ENCODE measurements at regions not wholly inside any gene's neighbourhood (a gene's known extent, or its start where the extent isn't known, plus 50 kb on each side); places are given as distances from the start of the nearest gene placed in this dataset.

DNA sequence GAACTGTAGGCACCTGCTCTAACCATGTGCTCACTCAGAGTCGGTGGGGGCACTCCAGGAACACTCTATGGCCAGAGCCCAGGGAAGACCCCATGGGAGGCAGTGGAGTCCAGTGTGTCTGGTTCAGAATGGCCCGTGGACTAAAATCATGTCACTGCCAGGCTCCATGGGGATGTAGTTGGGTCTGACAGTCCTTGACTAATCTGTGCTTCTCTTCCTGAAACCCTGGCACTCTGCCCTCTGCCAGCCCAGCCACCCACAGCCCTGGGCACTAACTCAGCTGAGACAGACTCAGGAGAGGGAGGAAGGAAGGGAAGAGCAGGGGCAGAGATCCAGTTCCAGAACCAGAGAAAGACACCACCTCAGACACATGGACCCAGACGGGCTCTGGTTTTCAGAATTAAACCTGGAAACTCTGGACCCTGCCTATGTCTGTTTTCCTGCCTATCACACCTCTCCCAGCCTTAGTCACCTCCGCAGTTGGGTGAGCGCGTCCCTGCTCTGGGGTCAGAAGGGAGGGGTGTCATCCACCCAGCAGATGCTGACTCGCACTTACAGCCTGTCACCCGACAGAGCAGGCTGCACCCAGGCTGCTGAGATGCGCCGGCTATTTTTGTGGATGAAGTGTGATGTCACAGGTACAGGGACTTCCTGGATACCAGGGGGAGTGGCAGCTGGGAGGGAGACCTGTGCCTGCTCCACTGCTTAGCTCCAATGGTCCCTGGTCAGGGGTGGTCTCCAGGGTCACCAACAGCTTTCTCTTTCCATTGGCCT is 56.8 kb upstream of the INSYN1 start:
- Histone ChIP-seq H3K4me1 (ENCODE audit: control insufficient read depth, insufficient read depth, low read length) (no peaks in the 10 kb centered on the region), H3K4me3 (ENCODE audit: low read depth, low read length) (no peak overlapping the region), H3K27ac (ENCODE audit: extremely low read depth, low read depth, low read length) (no peak overlapping the region), H3K9me3 (ENCODE audit: control insufficient read depth, insufficient read depth, low read depth, low read length) (no peaks in the 10 kb centered on the region), H3K36me3 (ENCODE audit: control insufficient read depth in 2 of 2, insufficient read depth in 1 of 2, low read length in 2 of 2) (no peaks in the 10 kb centered on the region)
- POLR2A ChIA-PET, result interaction anchor here (0.6 to 1.1 kb wide), 2 partner anchors 116 to 402 kb away, joined by 3 to 6 read pairs; partner anchors contain the start of gene LOXL1
- CTCF ChIA-PET, result interaction anchor here (0.7 kb wide), 1 partner anchor 20 kb away, joined by 5 read pairs; no protein-coding TSS in a partner anchor
- peak; percentile 76 for TF ChIP-seq ZBTB17 (tag by site-specific recombination; IDR thresholded peaks at IDR 0.05)
- no peak for TF ChIP-seq ZXDB (tag by site-specific recombination; IDR thresholded peaks at IDR 0.05)
- TF ChIP-seq ZNF248 (tag by site-specific recombination; IDR thresholded peaks at IDR 0.05), result no peak
- TF ChIP-seq, protein P1, sequence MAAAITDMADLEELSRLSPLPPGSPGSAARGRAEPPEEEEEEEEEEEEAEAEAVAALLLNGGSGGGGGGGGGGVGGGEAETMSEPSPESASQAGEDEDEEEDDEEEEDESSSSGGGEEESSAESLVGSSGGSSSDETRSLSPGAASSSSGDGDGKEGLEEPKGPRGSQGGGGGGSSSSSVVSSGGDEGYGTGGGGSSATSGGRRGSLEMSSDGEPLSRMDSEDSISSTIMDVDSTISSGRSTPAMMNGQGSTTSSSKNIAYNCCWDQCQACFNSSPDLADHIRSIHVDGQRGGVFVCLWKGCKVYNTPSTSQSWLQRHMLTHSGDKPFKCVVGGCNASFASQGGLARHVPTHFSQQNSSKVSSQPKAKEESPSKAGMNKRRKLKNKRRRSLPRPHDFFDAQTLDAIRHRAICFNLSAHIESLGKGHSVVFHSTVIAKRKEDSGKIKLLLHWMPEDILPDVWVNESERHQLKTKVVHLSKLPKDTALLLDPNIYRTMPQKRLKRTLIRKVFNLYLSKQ (tag by site-specific recombination; IDR thresholded peaks at IDR 0.05; ENCODE audit: borderline replicate concordance), result no peak
- TF ChIP-seq MZF1 (tag by site-specific recombination; IDR thresholded peaks at IDR 0.05; ENCODE audit: borderline replicate concordance), result no peak
- TF ChIP-seq, protein P2, sequence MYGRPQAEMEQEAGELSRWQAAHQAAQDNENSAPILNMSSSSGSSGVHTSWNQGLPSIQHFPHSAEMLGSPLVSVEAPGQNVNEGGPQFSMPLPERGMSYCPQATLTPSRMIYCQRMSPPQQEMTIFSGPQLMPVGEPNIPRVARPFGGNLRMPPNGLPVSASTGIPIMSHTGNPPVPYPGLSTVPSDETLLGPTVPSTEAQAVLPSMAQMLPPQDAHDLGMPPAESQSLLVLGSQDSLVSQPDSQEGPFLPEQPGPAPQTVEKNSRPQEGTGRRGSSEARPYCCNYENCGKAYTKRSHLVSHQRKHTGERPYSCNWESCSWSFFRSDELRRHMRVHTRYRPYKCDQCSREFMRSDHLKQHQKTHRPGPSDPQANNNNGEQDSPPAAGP (tag by site-specific recombination; IDR thresholded peaks at IDR 0.05), result peak; percentile 88
- no peak for TF ChIP-seq ZSCAN23 (tag by site-specific recombination; IDR thresholded peaks at IDR 0.05)
- TF ChIP-seq ZNF677 (tag by site-specific recombination; IDR thresholded peaks at IDR 0.05), result no peak
- TF ChIP-seq, protein P3, sequence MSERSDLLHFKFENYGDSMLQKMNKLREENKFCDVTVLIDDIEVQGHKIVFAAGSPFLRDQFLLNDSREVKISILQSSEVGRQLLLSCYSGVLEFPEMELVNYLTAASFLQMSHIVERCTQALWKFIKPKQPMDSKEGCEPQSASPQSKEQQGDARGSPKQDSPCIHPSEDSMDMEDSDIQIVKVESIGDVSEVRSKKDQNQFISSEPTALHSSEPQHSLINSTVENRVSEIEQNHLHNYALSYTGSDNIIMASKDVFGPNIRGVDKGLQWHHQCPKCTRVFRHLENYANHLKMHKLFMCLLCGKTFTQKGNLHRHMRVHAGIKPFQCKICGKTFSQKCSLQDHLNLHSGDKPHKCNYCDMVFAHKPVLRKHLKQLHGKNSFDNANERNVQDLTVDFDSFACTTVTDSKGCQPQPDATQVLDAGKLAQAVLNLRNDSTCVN (tag by site-specific recombination; optimal IDR thresholded peaks at IDR 0.05), result peak; percentile 1
- no peak for TF ChIP-seq BCL11A (tag by site-specific recombination; IDR thresholded peaks at IDR 0.05; ENCODE audit: low read depth)
- TF ChIP-seq OSR2 (tag by site-specific recombination; IDR thresholded peaks at IDR 0.05), result no peak
- no peak for TF ChIP-seq ZNF473 (tag by site-specific recombination; IDR thresholded peaks at IDR 0.05)
- TF ChIP-seq, protein P4, sequence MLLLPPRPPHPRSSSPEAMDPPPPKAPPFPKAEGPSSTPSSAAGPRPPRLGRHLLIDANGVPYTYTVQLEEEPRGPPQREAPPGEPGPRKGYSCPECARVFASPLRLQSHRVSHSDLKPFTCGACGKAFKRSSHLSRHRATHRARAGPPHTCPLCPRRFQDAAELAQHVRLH (tag by site-specific recombination; IDR thresholded peaks at IDR 0.05), result no peak
- no peak for TF ChIP-seq ZNF324 (tag by site-specific recombination; IDR thresholded peaks at IDR 0.05)
- TF ChIP-seq, protein P5, sequence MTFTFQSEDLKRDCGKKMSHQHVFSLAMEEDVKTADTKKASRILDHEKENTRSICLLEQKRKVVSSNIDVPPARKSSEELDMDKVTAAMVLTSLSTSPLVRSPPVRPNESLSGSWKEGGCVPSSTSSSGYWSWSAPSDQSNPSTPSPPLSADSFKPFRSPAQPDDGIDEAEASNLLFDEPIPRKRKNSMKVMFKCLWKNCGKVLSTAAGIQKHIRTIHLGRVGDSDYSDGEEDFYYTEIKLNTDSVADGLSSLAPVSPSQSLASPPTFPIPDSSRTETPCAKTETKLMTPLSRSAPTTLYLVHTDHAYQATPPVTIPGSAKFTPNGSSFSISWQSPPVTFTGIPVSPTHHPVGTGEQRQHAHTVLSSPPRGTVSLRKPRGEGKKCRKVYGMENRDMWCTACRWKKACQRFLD (tag by site-specific recombination; IDR thresholded peaks at IDR 0.05), result no peak
- no peak for TF ChIP-seq ZNF174 (tag by site-specific recombination; IDR thresholded peaks at IDR 0.05)
- TF ChIP-seq ZNF792 (tag by site-specific recombination; IDR thresholded peaks at IDR 0.05), result no peak
- no peak for TF ChIP-seq ZNF791 (tag by site-specific recombination; IDR thresholded peaks at IDR 0.05)
- 0 out of 2 replicates have a peak, but pooled peaks have one; percentile 16 for TF ChIP-seq ZBTB20 (tag by site-specific recombination; IDR thresholded peaks at IDR 0.05)
- TF ChIP-seq ZNF600 (tag by site-specific recombination; IDR thresholded peaks at IDR 0.05), result peak; percentile 70; the same call in 1 of the 2 replicates
- TF ChIP-seq ZFP69B (tag by site-specific recombination; IDR thresholded peaks at IDR 0.05), result no peak
- TF ChIP-seq OVOL3 (tag by site-specific recombination; IDR thresholded peaks at IDR 0.05), result no peak
- TF ChIP-seq, protein P6, sequence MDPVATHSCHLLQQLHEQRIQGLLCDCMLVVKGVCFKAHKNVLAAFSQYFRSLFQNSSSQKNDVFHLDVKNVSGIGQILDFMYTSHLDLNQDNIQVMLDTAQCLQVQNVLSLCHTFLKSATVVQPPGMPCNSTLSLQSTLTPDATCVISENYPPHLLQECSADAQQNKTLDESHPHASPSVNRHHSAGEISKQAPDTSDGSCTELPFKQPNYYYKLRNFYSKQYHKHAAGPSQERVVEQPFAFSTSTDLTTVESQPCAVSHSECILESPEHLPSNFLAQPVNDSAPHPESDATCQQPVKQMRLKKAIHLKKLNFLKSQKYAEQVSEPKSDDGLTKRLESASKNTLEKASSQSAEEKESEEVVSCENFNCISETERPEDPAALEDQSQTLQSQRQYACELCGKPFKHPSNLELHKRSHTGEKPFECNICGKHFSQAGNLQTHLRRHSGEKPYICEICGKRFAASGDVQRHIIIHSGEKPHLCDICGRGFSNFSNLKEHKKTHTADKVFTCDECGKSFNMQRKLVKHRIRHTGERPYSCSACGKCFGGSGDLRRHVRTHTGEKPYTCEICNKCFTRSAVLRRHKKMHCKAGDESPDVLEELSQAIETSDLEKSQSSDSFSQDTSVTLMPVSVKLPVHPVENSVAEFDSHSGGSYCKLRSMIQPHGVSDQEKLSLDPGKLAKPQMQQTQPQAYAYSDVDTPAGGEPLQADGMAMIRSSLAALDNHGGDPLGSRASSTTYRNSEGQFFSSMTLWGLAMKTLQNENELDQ (tag by site-specific recombination; IDR thresholded peaks at IDR 0.05; ENCODE audit: low read depth), result no peak
- TF ChIP-seq, protein P7, sequence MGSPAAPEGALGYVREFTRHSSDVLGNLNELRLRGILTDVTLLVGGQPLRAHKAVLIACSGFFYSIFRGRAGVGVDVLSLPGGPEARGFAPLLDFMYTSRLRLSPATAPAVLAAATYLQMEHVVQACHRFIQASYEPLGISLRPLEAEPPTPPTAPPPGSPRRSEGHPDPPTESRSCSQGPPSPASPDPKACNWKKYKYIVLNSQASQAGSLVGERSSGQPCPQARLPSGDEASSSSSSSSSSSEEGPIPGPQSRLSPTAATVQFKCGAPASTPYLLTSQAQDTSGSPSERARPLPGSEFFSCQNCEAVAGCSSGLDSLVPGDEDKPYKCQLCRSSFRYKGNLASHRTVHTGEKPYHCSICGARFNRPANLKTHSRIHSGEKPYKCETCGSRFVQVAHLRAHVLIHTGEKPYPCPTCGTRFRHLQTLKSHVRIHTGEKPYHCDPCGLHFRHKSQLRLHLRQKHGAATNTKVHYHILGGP (tag by site-specific recombination; IDR thresholded peaks at IDR 0.05), result no peak
- TF ChIP-seq, protein P8, sequence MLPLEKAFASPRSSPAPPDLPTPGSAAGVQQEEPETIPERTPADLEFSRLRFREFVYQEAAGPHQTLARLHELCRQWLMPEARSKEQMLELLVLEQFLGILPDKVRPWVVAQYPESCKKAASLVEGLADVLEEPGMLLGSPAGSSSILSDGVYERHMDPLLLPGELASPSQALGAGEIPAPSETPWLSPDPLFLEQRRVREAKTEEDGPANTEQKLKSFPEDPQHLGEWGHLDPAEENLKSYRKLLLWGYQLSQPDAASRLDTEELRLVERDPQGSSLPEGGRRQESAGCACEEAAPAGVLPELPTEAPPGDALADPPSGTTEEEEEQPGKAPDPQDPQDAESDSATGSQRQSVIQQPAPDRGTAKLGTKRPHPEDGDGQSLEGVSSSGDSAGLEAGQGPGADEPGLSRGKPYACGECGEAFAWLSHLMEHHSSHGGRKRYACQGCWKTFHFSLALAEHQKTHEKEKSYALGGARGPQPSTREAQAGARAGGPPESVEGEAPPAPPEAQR (tag by site-specific recombination; IDR thresholded peaks at IDR 0.05), result no peak
- TF ChIP-seq MEIS1 (CRISPR knock-in tag; IDR thresholded peaks at IDR 0.05; ENCODE audit: borderline replicate concordance), result no peak
- TF ChIP-seq ZNF16 (tag by site-specific recombination; IDR thresholded peaks at IDR 0.05; ENCODE audit: low read depth), result no peak
- TF ChIP-seq YY2 (tag by site-specific recombination; IDR thresholded peaks at IDR 0.05), result no peak
